ENCODE measurements at regions not wholly inside any gene's neighbourhood (a gene's known extent, or its start where the extent isn't known, plus 50 kb on each side); places are given as distances from the start of the nearest gene placed in this dataset.

DNA sequence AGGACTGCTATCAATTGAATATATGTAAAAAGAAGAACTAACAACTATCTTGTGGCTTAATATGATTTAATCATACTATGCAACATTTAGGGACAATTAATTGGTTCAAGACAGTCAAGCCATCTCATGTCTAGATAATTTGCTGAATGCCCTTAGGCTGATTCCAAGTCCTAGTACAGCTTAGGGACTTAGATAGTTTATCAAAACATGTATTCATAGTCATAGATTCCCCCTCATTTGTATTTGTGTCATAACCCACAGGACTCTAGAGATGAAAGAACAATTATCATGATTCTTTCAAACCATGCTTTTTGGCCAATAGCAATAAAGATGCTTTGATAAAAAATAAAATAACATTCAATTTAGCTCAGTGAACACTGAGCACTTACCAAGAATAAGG lies 607.6 kb downstream of the SLITRK1 start:
- DNase-seq (no peak), ATAC-seq (no peak)
- H3K36me3 ChIP-seq (ENCODE audit: low read depth, low read length): no peaks in the 10 kb centered on the region
- no peaks in the 10 kb centered on the region for H3K9me3 ChIP-seq (ENCODE audit: low read length)
- CTCF ChIA-PET: no interaction called here
- no peak overlapping the region for H3K4me2 ChIP-seq (ENCODE audit: low read length)
- H3K4me1 ChIP-seq (ENCODE audit: insufficient read depth, low read length): 0 out of 2 replicates have a peak, but pooled peaks cover 2% of the 10 kb centered on the region
- H3K27me3 ChIP-seq (ENCODE audit: low read length): no peaks in the 10 kb centered on the region
- H3K9me2 ChIP-seq (replicated peaks; ENCODE audit: low read length): no peaks in the 10 kb centered on the region
- TF ChIP-seq, protein P1, sequence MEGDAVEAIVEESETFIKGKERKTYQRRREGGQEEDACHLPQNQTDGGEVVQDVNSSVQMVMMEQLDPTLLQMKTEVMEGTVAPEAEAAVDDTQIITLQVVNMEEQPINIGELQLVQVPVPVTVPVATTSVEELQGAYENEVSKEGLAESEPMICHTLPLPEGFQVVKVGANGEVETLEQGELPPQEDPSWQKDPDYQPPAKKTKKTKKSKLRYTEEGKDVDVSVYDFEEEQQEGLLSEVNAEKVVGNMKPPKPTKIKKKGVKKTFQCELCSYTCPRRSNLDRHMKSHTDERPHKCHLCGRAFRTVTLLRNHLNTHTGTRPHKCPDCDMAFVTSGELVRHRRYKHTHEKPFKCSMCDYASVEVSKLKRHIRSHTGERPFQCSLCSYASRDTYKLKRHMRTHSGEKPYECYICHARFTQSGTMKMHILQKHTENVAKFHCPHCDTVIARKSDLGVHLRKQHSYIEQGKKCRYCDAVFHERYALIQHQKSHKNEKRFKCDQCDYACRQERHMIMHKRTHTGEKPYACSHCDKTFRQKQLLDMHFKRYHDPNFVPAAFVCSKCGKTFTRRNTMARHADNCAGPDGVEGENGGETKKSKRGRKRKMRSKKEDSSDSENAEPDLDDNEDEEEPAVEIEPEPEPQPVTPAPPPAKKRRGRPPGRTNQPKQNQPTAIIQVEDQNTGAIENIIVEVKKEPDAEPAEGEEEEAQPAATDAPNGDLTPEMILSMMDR (conservative IDR thresholded peaks at IDR 0.05; ENCODE audit: low read depth, low read length): no peak
- no peak for TF ChIP-seq EZH2 (IDR thresholded peaks at IDR 0.05; ENCODE audit: low read length, unreplicated experiment)
- TF ChIP-seq EZH2phosphoT487 (IDR thresholded peaks at IDR 0.05; ENCODE audit: borderline replicate concordance, low read length): no peak
- H3K27ac ChIP-seq (ENCODE audit: low read length): no peak overlapping the region
- H3K4me3 ChIP-seq (ENCODE audit: low read length): no peak overlapping the region
- no peak overlapping the region for H2AFZ ChIP-seq (ENCODE audit: low read length)
- H3F3A ChIP-seq (ENCODE audit: low read length, unreplicated experiment): no peaks in the 10 kb centered on the region
- no peaks in the 10 kb centered on the region for H4K20me1 ChIP-seq (ENCODE audit: low read length)
- intact Hi-C loops (cut with micrococcal nuclease): no loop called here
- H3K9ac ChIP-seq (ENCODE audit: low read length): no peak overlapping the region
- H3K79me2 ChIP-seq (ENCODE audit: low read length): no peaks in the 10 kb centered on the region
- no TSS peak for BruUV-seq (replicated peaks)
- POLR2A ChIA-PET (ENCODE audit: unreplicated experiment): no interaction called here

DNA sequence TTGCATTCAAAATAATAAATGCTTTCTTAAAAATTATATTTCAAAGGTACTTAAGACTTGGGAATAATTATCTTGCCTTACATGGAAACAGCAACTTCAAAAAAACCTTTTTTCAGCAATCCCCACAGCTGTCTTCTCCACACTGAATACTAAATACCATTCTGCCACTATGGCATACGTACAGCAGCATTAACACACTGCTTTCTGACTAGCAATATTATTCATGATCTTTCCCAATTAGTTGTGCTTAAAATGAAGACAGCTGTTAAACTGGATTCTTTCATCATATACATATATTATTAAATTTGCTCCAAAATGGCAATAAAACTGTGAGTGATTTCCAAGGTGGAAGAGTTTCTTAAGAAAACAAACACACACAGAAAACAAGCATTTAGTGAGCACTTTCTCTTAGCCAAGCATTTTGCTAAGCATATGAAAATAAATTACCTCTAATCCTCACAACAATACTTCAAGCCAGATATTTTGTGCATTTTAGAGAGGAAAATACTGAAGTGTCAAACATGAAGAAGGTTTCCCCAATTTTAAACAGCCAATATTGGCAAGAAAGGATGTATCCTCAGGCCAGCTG lies 609.5 kb downstream of the SLITRK1 start:
- ATAC-seq: no peak
- no peaks in the 10 kb centered on the region for H3K9me2 ChIP-seq (replicated peaks; ENCODE audit: low read length)
- H3K27ac ChIP-seq (ENCODE audit: low read length): no peak overlapping the region
- no peaks in the 10 kb centered on the region for H4K20me1 ChIP-seq (ENCODE audit: low read length)
- no peak overlapping the region for H3K4me3 ChIP-seq (ENCODE audit: low read length)
- ChIA-PET POLR2A (ENCODE audit: unreplicated experiment) (no interaction called here), CTCF (no interaction called here)
- no peaks in the 10 kb centered on the region for H3K79me2 ChIP-seq (ENCODE audit: low read length)
- H3K4me2 ChIP-seq (ENCODE audit: low read length): no peak overlapping the region
- H3K36me3 ChIP-seq (ENCODE audit: low read depth, low read length): no peaks in the 10 kb centered on the region
- H3K9ac ChIP-seq (ENCODE audit: low read length): no peak overlapping the region
- H3F3A ChIP-seq (ENCODE audit: low read length, unreplicated experiment): no peaks in the 10 kb centered on the region
- H3K4me1 ChIP-seq (ENCODE audit: insufficient read depth, low read length): 0 out of 2 replicates have a peak, but pooled peaks cover 2% of the 10 kb centered on the region
- no TSS peak for BruUV-seq (replicated peaks)
- no peak overlapping the region for H2AFZ ChIP-seq (ENCODE audit: low read length)
- DNase-seq: no peak
- intact Hi-C loops (cut with micrococcal nuclease): no loop called here
- TF ChIP-seq EZH2 (IDR thresholded peaks at IDR 0.05; ENCODE audit: low read length, unreplicated experiment): no peak
- TF ChIP-seq EZH2phosphoT487 (IDR thresholded peaks at IDR 0.05; ENCODE audit: borderline replicate concordance, low read length): no peak
- TF ChIP-seq, protein P1 (conservative IDR thresholded peaks at IDR 0.05; ENCODE audit: low read depth, low read length): no peak
- H3K27me3 ChIP-seq (ENCODE audit: low read length): no peaks in the 10 kb centered on the region
- no peaks in the 10 kb centered on the region for H3K9me3 ChIP-seq (ENCODE audit: low read length)

DNA sequence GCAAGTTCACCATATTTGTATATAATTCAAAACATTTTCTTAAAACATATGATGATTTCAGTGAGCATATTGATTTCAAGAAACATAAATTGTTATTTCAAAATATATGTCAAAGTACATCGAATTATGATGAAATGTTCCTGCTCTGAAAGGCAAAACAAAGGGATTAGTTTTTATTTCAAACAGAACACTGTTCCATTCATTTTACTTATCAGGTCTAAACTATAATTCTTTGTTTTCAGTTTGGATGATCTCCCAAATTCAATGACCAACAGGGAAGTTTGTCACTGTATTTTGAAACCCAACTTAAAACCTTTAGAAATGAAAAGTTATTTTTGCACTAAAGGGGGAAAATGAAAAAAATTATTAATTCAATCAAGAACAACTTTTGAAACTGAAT lies 610.2 kb downstream of the SLITRK1 start:
- intact Hi-C loops (cut with micrococcal nuclease): no loop called here
- Histone ChIP-seq H3K27ac (ENCODE audit: low read length) (no peak overlapping the region), H3K79me2 (ENCODE audit: low read length) (no peaks in the 10 kb centered on the region), H3K36me3 (ENCODE audit: low read depth, low read length) (no peaks in the 10 kb centered on the region), H4K20me1 (ENCODE audit: low read length) (no peaks in the 10 kb centered on the region), H3K4me3 (ENCODE audit: low read length) (no peak overlapping the region), H3F3A (ENCODE audit: low read length, unreplicated experiment) (no peaks in the 10 kb centered on the region), H3K9me2 (replicated peaks; ENCODE audit: low read length) (no peaks in the 10 kb centered on the region), H3K9me3 (ENCODE audit: low read length) (no peaks in the 10 kb centered on the region), H3K4me1 (ENCODE audit: insufficient read depth, low read length) (0 out of 2 replicates have a peak, but pooled peaks cover 2% of the 10 kb centered on the region), H2AFZ (ENCODE audit: low read length) (no peak overlapping the region), H3K4me2 (ENCODE audit: low read length) (no peak overlapping the region), H3K27me3 (ENCODE audit: low read length) (no peaks in the 10 kb centered on the region), H3K9ac (ENCODE audit: low read length) (no peak overlapping the region)
- ChIA-PET CTCF (no interaction called here), POLR2A (ENCODE audit: unreplicated experiment) (no interaction called here)
- BruUV-seq (replicated peaks): no TSS peak
- no peak for ATAC-seq
- TF ChIP-seq EZH2 (IDR thresholded peaks at IDR 0.05; ENCODE audit: low read length, unreplicated experiment) (no peak), EZH2phosphoT487 (IDR thresholded peaks at IDR 0.05; ENCODE audit: borderline replicate concordance, low read length) (no peak)
- TF ChIP-seq, protein P1 (conservative IDR thresholded peaks at IDR 0.05; ENCODE audit: low read depth, low read length): no peak
- no peak for DNase-seq
